GM19397 (cell line): ENCODE measurements at regions not wholly inside any gene's neighbourhood (a gene's known extent, or its start where the extent isn't known, plus 50 kb on each side); places are given as distances from the start of the nearest gene placed in this dataset.
"Not testable (repeated sequence)": the region's sequence is repeated elsewhere in the genome, so short reads cannot be mapped to it uniquely, and the experiment has no call there.

Experiments used
- ATAC-seq: cut with Tn5 transposase; IDR thresholded peaks from one replicate; pipeline ENCODE4 v1.9.1; 2021; ENCODE audit warnings: mild to moderate bottlenecking, moderate library complexity; ENCODE audit not compliant: unreplicated experiment

GRCh38 chr21:13935396-13936032 lies 275.2 kb downstream of the LIPI start:
- not testable (repeated sequence) for ATAC-seq

GRCh38 chr21:13934887-13935342 lies 275.8 kb downstream of the LIPI start:
- not testable (repeated sequence) for ATAC-seq

- not testable (repeated sequence) for ATAC-seq
Observed at GRCh38 chr21:13923175-13923574, 287.6 kb downstream of the LIPI start.

- ATAC-seq: not testable (repeated sequence)
Observed at GRCh38 chr21:13921455-13921854, 289.3 kb downstream of the LIPI start.

- not testable (repeated sequence) for ATAC-seq
Observed at GRCh38 chr21:13907385-13907784, 297.8 kb downstream of the POTED start.

- ATAC-seq: not testable (repeated sequence)
Observed at GRCh38 chr21:13896596-13897247, 287.1 kb downstream of the POTED start.

GRCh38 chr21:13893617-13894016 lies 284.0 kb downstream of the POTED start:
- ATAC-seq: not testable (repeated sequence)

- ATAC-seq: not testable (repeated sequence)
Observed at GRCh38 chr21:13893025-13893424, 283.4 kb downstream of the POTED start.

- not testable (repeated sequence) for ATAC-seq
Observed at GRCh38 chr21:13892146-13892751, 282.7 kb downstream of the POTED start.

- ATAC-seq: not testable (repeated sequence)
Observed at GRCh38 chr21:13889176-13889575, 279.6 kb downstream of the POTED start.

- not testable (repeated sequence) for ATAC-seq
Observed at GRCh38 chr21:13883641-13884395, 274.2 kb downstream of the POTED start.

GRCh38 chr21:13877503-13877902 lies 267.9 kb downstream of the POTED start:
- not testable (repeated sequence) for ATAC-seq

- ATAC-seq: not testable (repeated sequence)
Observed at GRCh38 chr21:13876999-13877398, 267.4 kb downstream of the POTED start.

GRCh38 chr21:13874001-13874400 lies 264.4 kb downstream of the POTED start:
- not testable (repeated sequence) for ATAC-seq

- no peak for ATAC-seq
Observed at GRCh38 chr21:13854638-13855037, 245.1 kb downstream of the POTED start.

- ATAC-seq: not testable (repeated sequence)
Observed at GRCh38 chr21:13850808-13851207, 241.2 kb downstream of the POTED start.

GRCh38 chr21:13849489-13849888 lies 239.9 kb downstream of the POTED start:
- not testable (repeated sequence) for ATAC-seq

- not testable (repeated sequence) for ATAC-seq
Observed at GRCh38 chr21:13846718-13847117, 237.1 kb downstream of the POTED start.

- not testable (repeated sequence) for ATAC-seq
Observed at GRCh38 chr21:13844574-13844973, 235.0 kb downstream of the POTED start.

GRCh38 chr21:13843081-13843480 lies 233.5 kb downstream of the POTED start:
- ATAC-seq: not testable (repeated sequence)

- not testable (repeated sequence) for ATAC-seq
Observed at GRCh38 chr21:13827666-13828065, 218.1 kb downstream of the POTED start.
